HCT116 (cell line): ENCODE measurements at regions not wholly inside any gene's neighbourhood (a gene's known extent, or its start where the extent isn't known, plus 50 kb on each side); places are given as distances from the start of the nearest gene placed in this dataset.

Experiments used
- ATAC-seq: fragments of 200-7000 bp; cut with Tn5 transposase; 2 replicates; pipeline ENCODE4 v1.9.1; 2020; ENCODE audit warnings: mild to moderate bottlenecking, moderate library complexity
- BruUV-seq: library from RNA; stranded (reverse); fragments of 400-500 nt; replicated peaks from 2 replicates; lab custom pipeline; 2021; lab: Mats Ljungman, UMichigan
- CTCF ChIA-PET: fragments of 300-600 bp; sonication (Branson Sonifier 250); formaldehyde crosslinking; loops from one replicate; lab custom pipeline; 2021; ENCODE audit warnings: antibody characterized with exemption; lab: Charles Lee
- POLR2A ChIA-PET: fragments of 300-600, 350-600 bp; sonication (Branson Sonifier 250); formaldehyde crosslinking; loops from one replicate; lab custom pipeline; 2021; ENCODE audit warnings: antibody characterized with exemption; lab: Charles Lee
- RAD21 ChIA-PET, 2 experiments: fragments of 300-600 bp; sonication (Branson Sonifier 250); formaldehyde crosslinking; loops; one replicate each; lab custom pipeline; 2023; ENCODE audit warnings: low total read pairs in 2 of 2; ENCODE audit not compliant: uncharacterized antibody in 2 of 2, unreplicated experiment in 2 of 2, low non-redundant PET in 1 of 2; lab: Charles Lee
- DNase-seq: peaks from one replicate; pipeline ENCODE4 v3.0.0-alpha.2; 2010; ENCODE audit warnings: low read depth, low spot score
- H2AFZ ChIP-seq: fragments of 200-600 bp; shearing (Covaris generic), sonication (generic); 2 replicates; pipeline ENCODE4 v1.6.1; 2017; ENCODE audit warnings: low read depth, mixed run types, mixed read lengths, antibody characterized with exemption, low read length; ENCODE audit not compliant: poor library complexity, severe bottlenecking
- H3K27ac ChIP-seq: 2 replicates; pipeline ENCODE4 v1.5.1; 2012; ENCODE audit warnings: low read depth, low read length
- H3K27me3 ChIP-seq: fragments of 200-600 bp; sonication (generic); 2 replicates; pipeline ENCODE4 v1.6.1; 2016; ENCODE audit warnings: mixed run types, low read length, mixed read lengths; ENCODE audit not compliant: insufficient read depth
- H3K36me3 ChIP-seq, 2 experiments: fragments of 200-500 bp in 1 of 2; fragments of 200-600 bp in 1 of 2; sonication (Bioruptor generic) in 1 of 2; sonication (generic) in 1 of 2; 2 replicates each; pipeline versions ENCODE4 v1.5.1 to v1.6.1; 2014 to 2016; ENCODE audit warnings: low read length in 2 of 2, inconsistent platforms in 1 of 2, mixed read lengths in 1 of 2, mixed run types in 1 of 2; ENCODE audit not compliant: insufficient read depth in 2 of 2, control insufficient read depth in 1 of 2
- H3K4me1 ChIP-seq, 2 experiments: fragments of 200-600 bp in 1 of 2; sonication (generic) in 1 of 2; 2 replicates each; pipeline versions ENCODE4 v1.5.1 to v1.6.1; 2012 to 2017; ENCODE audit warnings: low read length in 2 of 2, inconsistent platforms in 1 of 2, mild to moderate bottlenecking in 1 of 2, mixed read lengths in 1 of 2, mixed run types in 1 of 2, moderate library complexity in 1 of 2; ENCODE audit not compliant: insufficient read depth in 2 of 2, control insufficient read depth in 1 of 2
- H3K4me2 ChIP-seq: fragments of 200-600 bp; sonication (generic); 2 replicates; pipeline ENCODE4 v1.6.1; 2017; ENCODE audit warnings: mixed run types, low read length, mixed read lengths
- H3K4me3 ChIP-seq, 2 experiments: fragments of 200-600 bp in 1 of 2; sonication (generic) in 1 of 2; replicated peaks in 1 of 2; 2 replicates each; pipeline ENCODE4 v1.5.1; 2011 to 2016; ENCODE audit warnings: low read length in 2 of 2, control low read depth in 1 of 2, low read depth in 1 of 2, mild to moderate bottlenecking in 1 of 2, mixed read lengths in 1 of 2, mixed run types in 1 of 2
- H3K79me2 ChIP-seq: fragments of 200-600 bp; sonication (generic); 2 replicates; pipeline ENCODE4 v1.6.1; 2017; ENCODE audit warnings: mild to moderate bottlenecking, mixed run types, low read length, moderate library complexity, mixed read lengths; ENCODE audit not compliant: insufficient read depth
- H3K9ac ChIP-seq: fragments of 200-600 bp; sonication (generic); 2 replicates; pipeline ENCODE4 v1.6.1; 2016; ENCODE audit warnings: low read length, mixed read lengths
- H3K9me2 ChIP-seq: fragments of 200-600 bp; sonication (generic), shearing (Covaris generic); 2 replicates; pipeline ENCODE4 v1.6.1; 2017; ENCODE audit warnings: mixed run types, mild to moderate bottlenecking, moderate library complexity; ENCODE audit not compliant: insufficient read depth
- H3K9me3 ChIP-seq, 2 experiments: fragments of 200-500 bp in 1 of 2; fragments of 200-600 bp in 1 of 2; sonication (Bioruptor generic) in 1 of 2; sonication (generic) in 1 of 2; 2 replicates each; pipeline ENCODE4 v1.6.1; 2014 to 2017; ENCODE audit warnings: low read length in 2 of 2, mixed read lengths in 2 of 2, inconsistent platforms in 1 of 2, low read depth in 1 of 2, mild to moderate bottlenecking in 1 of 2, mixed run types in 1 of 2, moderate library complexity in 1 of 2; ENCODE audit not compliant: control insufficient read depth in 1 of 2, insufficient read depth in 1 of 2
- H4K20me1 ChIP-seq: fragments of 200-600 bp; sonication (generic), shearing (Covaris generic); 2 replicates; pipeline ENCODE4 v1.6.1; 2017; ENCODE audit warnings: mixed run types, mild to moderate bottlenecking, moderate library complexity; ENCODE audit not compliant: insufficient read depth
- CBX3 ChIP-seq: IDR thresholded peaks from 2 replicates; pipeline ENCODE4 v1.6.1; 2012; ENCODE audit warnings: low read depth
- CEBPB ChIP-seq: IDR thresholded peaks from 2 replicates; pipeline ENCODE4 v1.6.1; 2012; ENCODE audit warnings: low read depth
- CTCF ChIP-seq, 3 experiments: fragments of 200-600 bp in 1 of 3; sonication (generic) in 1 of 3; IDR thresholded peaks in 2 of 3; conservative IDR thresholded peaks in 1 of 3; 2 replicates each; pipeline ENCODE4 v1.5.1; 2012 to 2017; ENCODE audit warnings: low read depth in 2 of 3, low read length in 2 of 3, antibody characterized with exemption in 1 of 3, borderline replicate concordance in 1 of 3, control low read depth in 1 of 3, mild to moderate bottlenecking in 1 of 3, mixed read lengths in 1 of 3, mixed run types in 1 of 3, moderate library complexity in 1 of 3; ENCODE audit not compliant: insufficient read depth in 1 of 3
- EGR1 ChIP-seq: IDR thresholded peaks from 2 replicates; pipeline ENCODE4 v1.6.1; 2012; ENCODE audit warnings: low read depth
- ELF1 ChIP-seq: IDR thresholded peaks from 2 replicates; pipeline ENCODE4 v1.6.1; 2012; ENCODE audit warnings: low read depth, borderline replicate concordance
- EZH2 ChIP-seq: fragments of 200-600 bp; sonication (generic); IDR thresholded peaks from 2 replicates; pipeline ENCODE4 v1.6.1; 2017; ENCODE audit warnings: antibody characterized with exemption, mixed run types
- EZH2phosphoT487 ChIP-seq: fragments of 200-600 bp; IDR thresholded peaks from 2 replicates; pipeline ENCODE4 v1.6.1; 2018; ENCODE audit warnings: antibody characterized with exemption, borderline replicate concordance
- FOSL1 ChIP-seq: IDR thresholded peaks from 2 replicates; pipeline ENCODE4 v1.6.1; 2012; ENCODE audit warnings: low read depth
- JUND ChIP-seq: IDR thresholded peaks from 2 replicates; pipeline ENCODE4 v1.6.1; 2012
- MAX ChIP-seq: IDR thresholded peaks from 2 replicates; pipeline ENCODE4 v1.6.1; 2012
- POLR2A ChIP-seq: IDR thresholded peaks from 2 replicates; pipeline ENCODE4 v1.7.0; 2011; ENCODE audit warnings: borderline replicate concordance; ENCODE audit not compliant: insufficient read depth, insufficient read length; ENCODE audit errors: extremely low read depth
- POLR2AphosphoS5 ChIP-seq: IDR thresholded peaks from 2 replicates; pipeline ENCODE4 v1.6.1; 2011; ENCODE audit warnings: mild to moderate bottlenecking, low read depth, low read length, moderate library complexity
- SIN3A ChIP-seq: IDR thresholded peaks from 2 replicates; pipeline ENCODE4 v1.6.1; 2012; ENCODE audit warnings: low read depth
- SRF ChIP-seq: IDR thresholded peaks from 2 replicates; pipeline ENCODE4 v1.6.1; 2012; ENCODE audit warnings: low read depth
- ZBTB33 ChIP-seq: IDR thresholded peaks from 2 replicates; pipeline ENCODE4 v1.6.1; 2011; ENCODE audit warnings: mild to moderate bottlenecking, low read length, moderate library complexity; ENCODE audit not compliant: insufficient replicate concordance; ENCODE audit errors: extremely low read depth
- ZFX ChIP-seq: fragments of 450-650 bp; IDR thresholded peaks from 2 replicates; pipeline ENCODE4 v1.6.1; 2017
- intact Hi-C: fragments of 100-400 bp; cut with micrococcal nuclease; formaldehyde crosslinking; loops from 2 replicates; pipeline ENCODE4 v1.10.0; 2022

DNA sequence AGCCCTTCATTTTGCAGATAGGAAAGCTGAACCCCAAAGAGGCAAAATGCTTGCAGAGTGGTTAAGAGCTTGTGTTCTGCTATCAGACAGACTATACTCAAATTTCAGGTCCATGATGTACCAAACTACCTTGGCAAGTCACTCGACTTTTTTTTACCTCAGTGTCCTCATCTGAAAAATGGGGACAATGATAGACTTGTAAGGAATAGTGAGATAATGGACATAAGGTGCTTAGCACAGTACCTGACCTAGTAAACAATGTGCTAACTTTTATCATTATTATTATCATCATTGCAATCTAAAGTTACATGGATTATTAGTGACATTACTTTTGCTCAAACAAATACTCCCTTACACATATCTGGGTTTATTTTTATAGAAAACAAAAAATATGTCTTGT is 79.4 kb upstream of the ARID5B start:
- H3K9ac ChIP-seq, result no peak overlapping the region
- no peaks in the 10 kb centered on the region for H3K9me3 ChIP-seq
- H3K36me3 ChIP-seq, result no peaks in the 10 kb centered on the region
- no peak overlapping the region for H3K4me2 ChIP-seq
- no peak overlapping the region for H2AFZ ChIP-seq
- H3K4me3 ChIP-seq, result no peak overlapping the region
- intact Hi-C loops, result loop anchor here (10.0 kb wide), 1 partner anchor 347 kb away; no protein-coding TSS in a partner anchor
- no peak for ATAC-seq
- no peaks in the 10 kb centered on the region for H4K20me1 ChIP-seq
- H3K9me2 ChIP-seq, result no peaks in the 10 kb centered on the region
- H3K27ac ChIP-seq, result no peak overlapping the region
- no peaks in the 10 kb centered on the region for H3K4me1 ChIP-seq
- TF ChIP-seq POLR2AphosphoS5 (no peak), CEBPB (no peak), CBX3 (no peak), SRF (no peak), EGR1 (no peak), ELF1 (no peak), ZBTB33 (no peak), JUND (no peak), SIN3A (no peak), EZH2phosphoT487 (no peak), POLR2A (no peak), FOSL1 (no peak), EZH2 (no peak), MAX (no peak), CTCF (IDR thresholded peaks at IDR 0.05 in 2 of 3, conservative IDR thresholded peaks at IDR 0.05 in 1 of 3; ENCODE audit: borderline replicate concordance in 1 of 3, insufficient read depth in 1 of 3, low read depth in 2 of 3, low read length in 2 of 3) (no peak), ZFX (no peak)
- BruUV-seq, result no TSS peak
- RAD21 ChIA-PET, result no interaction called here
- H3K27me3 ChIP-seq, result no peaks in the 10 kb centered on the region
- DNase-seq, result no peak
- POLR2A ChIA-PET, result no interaction called here
- CTCF ChIA-PET, result no interaction called here
- no peaks in the 10 kb centered on the region for H3K79me2 ChIP-seq
